Hematopoietic multipotent progenitor cell treated with erythropoietin and hydrocortisone succinate and interleukin-3 and kit ligand, for 8 days (in vitro differentiated cells): ENCODE measurements at regions not wholly inside any gene's neighbourhood (a gene's known extent, or its start where the extent isn't known, plus 50 kb on each side); places are given as distances from the start of the nearest gene placed in this dataset.
"Not testable (repeated sequence)": the region's sequence is repeated elsewhere in the genome, so short reads cannot be mapped to it uniquely, and the experiment has no call there.

Experiments
- DNase-seq: peaks from one replicate; pipeline ENCODE4 v3.0.0-alpha.2; 2015

- not testable (repeated sequence) for DNase-seq
These were observed 152.1 kb upstream of the PRSS12 start for GRCh38 chr4:118504927-118505326.

DNA sequence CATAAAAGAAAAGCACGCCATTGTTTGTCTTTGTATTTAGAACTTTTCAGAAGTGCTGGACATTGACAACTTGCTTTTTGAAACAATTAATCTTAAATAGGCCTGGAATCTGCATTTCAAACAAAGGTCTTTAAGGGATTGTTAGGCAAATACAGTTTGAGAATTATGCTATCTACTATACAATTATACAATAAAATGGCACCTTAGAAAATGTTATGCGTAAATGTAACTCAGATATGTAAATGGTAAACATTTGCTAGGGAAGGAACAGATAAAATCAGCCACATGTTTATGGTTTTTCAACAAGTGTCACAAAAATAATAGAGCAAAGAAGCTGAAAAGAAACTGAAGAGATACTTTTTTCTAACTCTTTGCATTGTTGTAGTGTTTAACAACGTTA lies 152.7 kb upstream of the PRSS12 start:
- not testable (repeated sequence) for DNase-seq

DNA sequence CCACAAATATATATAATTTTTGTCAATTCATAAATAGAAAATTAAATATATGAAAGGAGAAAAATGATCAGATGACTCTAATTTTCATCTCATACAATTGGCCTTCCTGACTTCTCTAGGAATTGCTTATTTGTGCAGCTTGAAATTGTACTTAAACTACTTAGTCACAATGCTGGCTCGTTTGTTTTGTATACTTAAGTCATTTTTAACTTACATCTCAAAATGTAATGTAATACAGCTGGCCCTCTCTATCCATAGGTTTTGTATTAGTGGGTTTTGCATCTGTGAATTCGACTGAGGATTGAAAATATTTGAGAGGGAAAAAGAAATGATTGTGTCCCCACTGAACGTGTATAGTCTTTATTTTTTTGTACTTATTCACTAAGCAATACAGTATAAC lies 160.1 kb upstream of the PRSS12 start:
- not testable (repeated sequence) for DNase-seq

DNA sequence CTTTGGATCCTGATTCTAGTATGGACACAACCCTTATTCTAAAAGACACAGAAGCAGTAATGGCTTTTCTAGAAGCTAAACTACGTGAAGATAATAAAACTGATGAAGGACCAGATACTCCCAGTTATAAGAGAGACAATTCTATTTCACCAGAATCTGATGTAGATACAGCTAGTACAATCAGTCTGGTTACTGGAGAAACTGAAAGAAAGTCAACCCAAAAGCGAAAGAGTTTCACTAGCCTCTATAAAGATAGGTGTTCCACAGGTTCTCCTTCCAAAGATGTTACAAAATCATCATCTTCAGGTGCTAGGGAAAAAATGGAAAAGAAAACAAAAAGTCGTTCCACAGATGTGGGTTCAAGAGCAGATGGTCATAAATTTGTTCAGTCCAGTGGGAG lies 161.5 kb upstream of the PRSS12 start:
- DNase-seq = not testable (repeated sequence)

DNA sequence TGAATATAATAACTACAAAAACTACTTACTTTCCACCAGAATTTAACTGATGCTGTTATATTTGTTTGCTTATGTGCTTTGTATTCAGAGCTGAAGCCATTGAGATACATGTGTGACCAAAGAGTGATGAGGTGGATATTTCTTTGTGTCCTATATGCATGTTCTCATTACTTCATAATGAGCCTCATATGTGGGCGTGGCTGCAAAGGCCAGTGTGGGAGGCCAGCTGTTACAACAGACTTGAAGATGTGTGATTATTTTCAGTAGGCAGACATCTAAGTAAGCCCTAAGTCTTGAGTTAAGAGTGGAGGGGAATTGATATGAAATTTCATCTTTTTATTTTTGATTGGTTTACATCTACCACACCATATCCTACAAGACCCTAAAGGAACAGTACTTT lies 163.3 kb upstream of the PRSS12 start:
- DNase-seq = not testable (repeated sequence)

DNA sequence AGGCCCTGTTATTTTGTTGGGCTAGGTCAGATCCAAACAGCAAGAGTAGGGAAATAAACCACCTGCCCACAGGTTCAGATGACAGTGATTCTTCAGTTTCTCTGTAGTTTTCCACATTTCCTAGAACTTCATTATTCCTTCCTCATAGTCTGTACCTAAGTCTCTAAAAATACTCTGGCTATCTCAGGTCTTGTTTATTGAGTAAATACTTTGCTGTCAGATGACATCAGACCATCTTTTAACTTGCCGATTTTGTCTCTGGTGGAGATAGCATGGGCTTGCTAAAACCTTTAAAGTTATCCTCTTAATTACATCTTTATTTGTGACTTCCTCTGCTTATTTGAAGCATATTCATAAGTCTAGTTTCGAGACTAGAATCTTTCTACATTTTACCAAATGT lies 155.1 kb upstream of the METTL14 start:
- DNase-seq = not testable (repeated sequence)

DNA sequence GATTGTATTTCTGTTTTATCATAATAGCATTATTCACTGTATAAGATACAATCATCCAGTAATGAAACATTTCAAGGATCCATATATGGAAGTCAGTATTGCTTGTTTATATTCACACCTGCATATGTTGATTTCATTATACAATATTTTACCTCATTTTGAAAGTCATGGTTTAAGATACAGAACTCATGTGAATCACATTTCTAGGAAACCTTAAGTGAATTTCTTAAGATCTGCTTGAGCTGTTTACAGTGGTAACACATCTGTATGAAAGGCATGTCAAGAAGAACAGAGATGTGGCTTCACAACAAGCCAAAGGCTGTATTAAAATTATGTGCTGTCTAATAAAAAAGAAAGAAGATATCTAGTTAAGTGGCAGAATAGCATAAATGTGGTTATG lies 153.2 kb upstream of the METTL14 start:
- DNase-seq = not testable (repeated sequence)

DNA sequence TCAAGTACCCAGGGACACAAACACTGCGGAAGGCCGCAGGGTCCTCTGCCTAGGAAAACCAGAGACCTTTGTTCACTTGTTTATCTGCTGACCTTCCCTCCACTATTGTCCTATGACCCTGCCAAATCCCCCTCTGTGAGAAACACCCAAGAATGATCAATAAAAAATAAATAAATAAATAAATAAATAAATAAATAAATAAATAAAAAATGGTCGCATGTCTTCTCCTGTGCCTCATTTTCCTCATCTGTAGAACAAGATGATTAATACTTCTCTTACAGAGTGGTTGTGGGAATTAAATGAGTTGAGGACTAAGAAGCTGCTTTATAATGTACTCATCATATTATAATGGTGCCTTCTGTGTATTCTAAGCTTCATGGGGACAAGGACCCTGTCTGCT lies 149.4 kb upstream of the METTL14 start:
- DNase-seq = not testable (repeated sequence)

- DNase-seq = peak; percentile 23
These were observed 145.6 kb upstream of the METTL14 start for GRCh38 chr4:118539412-118540077.

DNA sequence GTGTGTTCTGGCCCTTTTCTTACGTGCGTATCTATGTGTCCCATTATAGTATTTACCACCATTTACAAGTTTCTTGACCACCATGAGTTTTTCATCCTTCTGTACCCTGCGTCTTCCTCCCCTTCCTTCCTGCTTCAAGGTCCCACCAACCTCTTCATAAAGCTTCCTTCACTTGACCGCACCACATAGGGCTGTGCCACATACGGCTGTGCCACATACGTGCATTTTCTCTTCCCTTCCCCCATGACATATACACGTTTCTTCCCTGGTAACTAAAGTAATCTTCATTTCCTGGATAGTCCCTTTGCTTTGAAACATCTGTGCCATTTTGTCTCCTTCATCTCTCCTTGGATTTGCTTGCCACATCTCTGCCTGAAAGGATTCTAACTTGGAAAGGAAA lies 128.6 kb upstream of the METTL14 start:
- DNase-seq = not testable (repeated sequence)

DNA sequence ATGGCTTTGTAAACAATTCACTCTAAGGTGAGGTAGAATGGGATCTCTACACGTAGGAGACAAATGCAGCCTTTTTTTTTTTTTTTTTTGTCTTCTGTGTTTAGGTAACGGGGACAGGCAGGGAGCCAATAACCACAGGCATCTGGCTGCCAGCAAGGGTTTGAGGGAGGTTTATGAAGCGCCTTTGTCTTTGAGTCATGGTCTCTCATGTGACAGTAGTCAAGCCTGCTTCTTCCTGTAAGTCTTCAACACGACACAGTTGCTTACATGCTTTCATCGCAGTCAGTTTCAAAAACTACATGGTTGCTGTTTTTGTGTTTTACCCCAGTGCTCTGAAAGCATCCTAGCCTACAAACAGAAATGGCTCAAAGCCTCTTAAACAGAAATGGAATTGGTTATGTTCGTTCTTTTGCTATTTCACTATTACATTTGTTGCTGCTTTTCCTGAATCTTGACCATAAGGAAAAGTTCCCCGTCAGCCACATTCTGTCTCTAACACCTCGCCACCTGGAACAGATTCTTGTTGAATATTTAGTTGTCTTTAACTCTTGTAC lies 127.8 kb upstream of the METTL14 start:
- peak; percentile 1 for DNase-seq

DNA sequence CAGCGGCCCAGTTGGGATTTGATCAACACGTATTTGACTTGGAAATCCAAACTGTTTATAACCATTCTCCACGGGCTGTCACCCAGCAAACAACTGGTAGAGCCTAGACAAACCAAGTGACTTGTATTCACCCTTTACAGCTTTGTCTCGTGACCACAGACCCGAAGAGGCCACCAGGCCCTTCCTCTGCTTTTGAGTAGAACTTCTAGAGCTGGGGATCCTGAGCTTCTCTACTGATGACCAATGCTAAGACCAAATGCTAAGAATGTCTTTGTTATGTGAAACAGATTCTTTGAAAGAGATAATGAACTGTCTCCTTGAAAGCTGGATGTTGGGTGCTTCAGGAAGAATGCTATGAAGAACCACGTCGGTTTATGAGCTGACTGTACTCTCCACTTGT lies 127.0 kb upstream of the METTL14 start:
- not testable (repeated sequence) for DNase-seq

DNA sequence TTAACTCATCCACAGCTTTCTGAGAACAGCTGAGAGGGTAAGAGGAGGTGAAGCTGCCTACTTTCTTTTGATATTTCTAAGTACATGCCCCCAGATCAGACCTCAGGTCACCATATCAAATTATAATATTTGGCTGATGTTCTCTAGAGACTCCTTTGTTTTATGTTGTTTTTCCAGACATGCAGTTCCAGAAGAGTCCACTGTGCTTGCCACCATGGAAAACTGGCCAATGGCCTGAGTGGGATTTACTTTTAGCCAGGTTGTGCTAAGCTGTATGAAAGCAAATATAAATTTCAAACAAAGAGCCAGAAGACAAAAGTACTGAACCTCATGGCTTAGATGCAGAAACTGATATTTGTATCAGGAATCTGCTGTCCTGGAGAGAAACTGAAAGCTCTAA lies 123.6 kb upstream of the METTL14 start:
- DNase-seq = not testable (repeated sequence)

DNA sequence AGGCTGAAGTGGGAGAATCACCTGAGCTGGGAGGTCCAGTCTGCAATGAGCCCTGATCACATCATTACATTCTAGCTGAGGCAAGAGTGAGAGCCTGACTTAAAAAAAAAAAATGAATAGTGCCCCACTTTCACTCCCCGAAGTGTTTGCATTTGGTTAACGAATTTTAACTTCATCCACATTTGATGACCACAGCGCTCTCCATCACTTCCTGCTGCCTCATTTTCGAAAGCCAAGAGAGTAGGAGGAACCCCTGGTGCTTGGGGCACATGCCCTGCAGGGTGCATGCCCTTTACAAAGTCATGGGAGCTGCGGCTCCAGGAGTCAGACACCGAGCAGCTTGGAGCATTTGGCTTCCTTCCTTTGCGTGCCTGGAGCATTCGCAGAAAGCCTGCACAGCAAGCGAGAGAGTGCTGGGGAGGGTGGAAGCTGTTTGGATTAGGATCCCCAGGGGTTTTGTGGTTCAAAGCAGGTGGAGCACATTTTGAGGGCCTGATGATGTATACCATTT lies 119.1 kb upstream of the METTL14 start:
- not testable (repeated sequence) for DNase-seq

DNA sequence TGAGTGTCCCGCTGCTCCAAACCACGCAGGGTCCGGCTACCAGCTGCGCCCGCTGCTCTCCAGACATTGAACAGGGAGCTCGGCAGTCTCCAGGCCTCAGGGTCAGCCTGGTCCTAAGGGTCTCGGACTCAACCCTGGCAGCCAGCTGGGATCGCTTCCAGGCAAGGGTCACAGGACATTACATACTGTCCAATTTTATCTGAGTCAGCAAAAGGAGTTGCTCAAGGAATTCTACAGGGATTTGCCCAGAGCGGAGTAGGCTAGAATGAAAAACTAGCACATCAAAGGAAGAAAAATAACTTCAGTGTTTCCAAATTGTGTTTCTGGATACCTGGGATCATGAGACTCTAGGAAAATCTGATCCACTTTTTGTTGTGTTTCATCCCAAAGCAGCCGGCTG lies 112.2 kb upstream of the METTL14 start:
- DNase-seq = not testable (repeated sequence)

- peak; percentile 61 for DNase-seq
These were observed 110.8 kb upstream of the METTL14 start for GRCh38 chr4:118574251-118574913.

GRCh38 chr4:118575057-118575456 lies 110.1 kb upstream of the METTL14 start:
- DNase-seq = not testable (repeated sequence)

DNA sequence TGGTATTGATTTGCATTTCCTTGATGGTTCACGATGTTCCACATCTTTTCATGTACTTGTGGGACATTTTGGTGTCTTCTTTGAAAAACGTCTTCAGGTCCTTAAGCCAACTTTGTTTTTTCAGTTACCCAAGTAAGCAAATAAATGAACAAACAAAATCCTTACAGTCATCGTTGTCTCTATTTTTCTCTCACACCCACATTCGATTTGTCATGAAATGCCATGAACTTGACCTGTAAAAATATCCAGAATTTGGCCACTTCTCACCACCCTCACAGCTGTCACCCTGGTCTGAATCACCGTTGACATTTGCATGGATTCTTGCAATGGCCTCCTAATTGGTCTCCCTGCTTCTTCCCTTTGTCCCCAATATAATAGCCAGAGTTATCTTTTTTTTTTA lies 109.5 kb upstream of the METTL14 start:
- DNase-seq = not testable (repeated sequence)

- DNase-seq = not testable (repeated sequence)
These were observed 108.4 kb upstream of the METTL14 start for GRCh38 chr4:118576709-118577219.

- no peak for DNase-seq
These were observed 100.2 kb upstream of the METTL14 start for GRCh38 chr4:118585015-118585414.

- no peak for DNase-seq
These were observed 98.8 kb upstream of the METTL14 start for GRCh38 chr4:118586357-118586790.

- DNase-seq = no peak
These were observed 97.9 kb upstream of the METTL14 start for GRCh38 chr4:118587116-118587831.

DNA sequence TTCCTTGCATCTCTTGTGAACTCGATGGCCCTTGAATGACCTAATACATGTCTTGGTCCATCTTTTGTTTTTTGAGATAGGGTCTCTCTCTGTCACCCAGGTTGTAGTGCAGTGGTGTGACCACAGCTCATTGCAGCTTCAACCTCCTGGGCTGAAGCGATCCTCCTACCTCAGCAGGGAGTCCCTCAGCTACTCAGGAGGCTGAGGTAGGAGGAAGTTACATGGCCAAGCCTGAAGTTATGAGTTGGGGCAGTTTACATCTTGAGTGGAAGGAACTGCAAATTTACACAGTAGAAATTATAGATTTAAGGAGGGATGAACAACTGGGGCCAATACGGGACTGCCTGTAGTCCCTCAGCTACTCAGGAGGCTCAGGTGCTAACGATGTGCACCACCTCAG lies 97.2 kb upstream of the METTL14 start:
- no peak for DNase-seq
